OCI-LY7 (cell line): ENCODE measurements at regions not wholly inside any gene's neighbourhood (a gene's known extent, or its start where the extent isn't known, plus 50 kb on each side); places are given as distances from the start of the nearest gene placed in this dataset.

Source experiments
- BruUV-seq: library from RNA; stranded (reverse); fragments of 400-500 nt; replicated peaks from 2 replicates; lab custom pipeline; 2021; lab: Mats Ljungman, UMichigan
- CTCF ChIA-PET: fragments of 300-600 bp; sonication (Branson Sonifier 250); formaldehyde crosslinking; loops from one replicate; lab custom pipeline; 2022; ENCODE audit warnings: antibody characterized with exemption; ENCODE audit not compliant: unreplicated experiment; lab: Charles Lee
- POLR2A ChIA-PET: fragments of 300-600 bp; sonication (Branson Sonifier 250); formaldehyde crosslinking; loops from one replicate; lab custom pipeline; 2022; ENCODE audit warnings: antibody characterized with exemption; lab: Charles Lee
- DNase-seq: peaks from one replicate; pipeline ENCODE4 v3.0.0-alpha.2; 2015; ENCODE audit warnings: low spot score
- H2AFZ ChIP-seq: fragments of 200-600 bp; sonication (generic), shearing (Covaris generic); 2 replicates; pipeline ENCODE4 v1.6.1; 2014; ENCODE audit warnings: mild to moderate bottlenecking, antibody characterized with exemption, low read length, moderate library complexity
- H3K27ac ChIP-seq: fragments of 200-600 bp; sonication (generic); 2 replicates; pipeline ENCODE4 v1.5.1; 2014; ENCODE audit warnings: mixed run types, low read depth, mild to moderate bottlenecking, moderate library complexity, low read length, inconsistent platforms; ENCODE audit not compliant: poor library complexity, severe bottlenecking
- H3K36me3 ChIP-seq: fragments of 200-600 bp; sonication (generic); 2 replicates; pipeline ENCODE4 v1.6.1; 2014; ENCODE audit warnings: mild to moderate bottlenecking, antibody characterized with exemption, low read length, moderate library complexity, mixed read lengths; ENCODE audit not compliant: insufficient read depth
- H3K4me1 ChIP-seq: fragments of 200-600 bp; sonication (generic); 2 replicates; pipeline ENCODE4 v1.5.1; 2014; ENCODE audit warnings: mild to moderate bottlenecking, low read length; ENCODE audit not compliant: insufficient read depth, poor library complexity, severe bottlenecking
- H3K4me2 ChIP-seq: fragments of 200-600 bp; sonication (generic); 2 replicates; pipeline ENCODE4 v1.6.1; 2014; ENCODE audit warnings: mild to moderate bottlenecking, low read length
- H3K4me3 ChIP-seq: fragments of 200-600 bp; sonication (generic); 2 replicates; pipeline ENCODE4 v1.5.1; 2014; ENCODE audit warnings: mild to moderate bottlenecking, low read depth, low read length; ENCODE audit not compliant: poor library complexity, severe bottlenecking
- H3K79me2 ChIP-seq: fragments of 200-600 bp; sonication (generic); 2 replicates; pipeline ENCODE4 v1.6.1; 2016; ENCODE audit warnings: low read depth, mild to moderate bottlenecking, low read length, moderate library complexity, mixed read lengths; ENCODE audit not compliant: insufficient read depth
- H3K9me2 ChIP-seq: fragments of 200-600 bp; sonication (generic); 2 replicates; pipeline ENCODE4 v1.6.1; 2016; ENCODE audit warnings: mild to moderate bottlenecking, low read length, mixed read lengths; ENCODE audit not compliant: insufficient read depth
- H3K9me3 ChIP-seq: fragments of 200-600 bp; sonication (generic); 2 replicates; pipeline ENCODE4 v1.6.1; 2014; ENCODE audit warnings: mild to moderate bottlenecking, mixed run types, low read length, mixed read lengths
- H4K20me1 ChIP-seq: fragments of 200-600 bp; sonication (generic); 2 replicates; pipeline ENCODE4 v1.6.1; 2014; ENCODE audit warnings: mild to moderate bottlenecking, antibody characterized with exemption, low read length, moderate library complexity, mixed read lengths; ENCODE audit not compliant: insufficient read depth
- EZH2phosphoT487 ChIP-seq: fragments of 200-600 bp; sonication (generic); IDR thresholded peaks from 2 replicates; pipeline ENCODE4 v1.6.1; 2018; ENCODE audit warnings: low read depth, borderline replicate concordance, mild to moderate bottlenecking, mixed run types, antibody characterized with exemption, low read length, moderate library complexity, mixed read lengths
- intact Hi-C: fragments of 100-400 bp; cut with micrococcal nuclease; formaldehyde crosslinking; loops from one replicate; pipeline ENCODE4 v1.10.0; 2022; ENCODE audit not compliant: unreplicated experiment
- TF ChIP-seq, protein P1 (sequence below): fragments of 200-600 bp; sonication (generic); conservative IDR thresholded peaks from 2 replicates; pipeline ENCODE4 v1.5.1; 2014; ENCODE audit warnings: mild to moderate bottlenecking, antibody characterized with exemption, low read length, moderate library complexity, mixed read lengths

DNA sequence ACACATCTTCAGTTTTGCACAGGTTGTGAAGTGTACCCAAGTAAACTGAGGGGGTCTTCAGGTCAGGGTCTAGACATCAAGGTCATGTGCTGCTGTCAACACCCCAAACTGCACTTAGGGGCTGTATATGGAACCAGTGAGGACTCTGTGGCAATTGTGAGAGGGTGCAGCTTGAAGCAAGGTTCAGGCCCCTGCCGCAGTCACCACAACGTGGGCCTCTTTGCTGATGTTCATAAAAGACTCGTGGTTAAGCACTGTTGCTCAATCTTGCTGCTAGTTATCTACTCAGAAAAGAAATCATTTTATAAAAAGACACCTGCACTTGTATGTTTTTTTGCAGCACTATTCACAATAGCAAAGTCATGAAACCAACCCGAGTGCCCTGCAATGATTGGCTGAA is 907.4 kb downstream of the UQCRFS1 start:
- H3K9me2 ChIP-seq: no peaks in the 10 kb centered on the region
- no peak for TF ChIP-seq EZH2phosphoT487
- TF ChIP-seq, protein P1, sequence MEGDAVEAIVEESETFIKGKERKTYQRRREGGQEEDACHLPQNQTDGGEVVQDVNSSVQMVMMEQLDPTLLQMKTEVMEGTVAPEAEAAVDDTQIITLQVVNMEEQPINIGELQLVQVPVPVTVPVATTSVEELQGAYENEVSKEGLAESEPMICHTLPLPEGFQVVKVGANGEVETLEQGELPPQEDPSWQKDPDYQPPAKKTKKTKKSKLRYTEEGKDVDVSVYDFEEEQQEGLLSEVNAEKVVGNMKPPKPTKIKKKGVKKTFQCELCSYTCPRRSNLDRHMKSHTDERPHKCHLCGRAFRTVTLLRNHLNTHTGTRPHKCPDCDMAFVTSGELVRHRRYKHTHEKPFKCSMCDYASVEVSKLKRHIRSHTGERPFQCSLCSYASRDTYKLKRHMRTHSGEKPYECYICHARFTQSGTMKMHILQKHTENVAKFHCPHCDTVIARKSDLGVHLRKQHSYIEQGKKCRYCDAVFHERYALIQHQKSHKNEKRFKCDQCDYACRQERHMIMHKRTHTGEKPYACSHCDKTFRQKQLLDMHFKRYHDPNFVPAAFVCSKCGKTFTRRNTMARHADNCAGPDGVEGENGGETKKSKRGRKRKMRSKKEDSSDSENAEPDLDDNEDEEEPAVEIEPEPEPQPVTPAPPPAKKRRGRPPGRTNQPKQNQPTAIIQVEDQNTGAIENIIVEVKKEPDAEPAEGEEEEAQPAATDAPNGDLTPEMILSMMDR: no peak
- no peak for DNase-seq
- H3K4me2 ChIP-seq: no peak overlapping the region
- H2AFZ ChIP-seq: no peak overlapping the region
- H3K79me2 ChIP-seq: no peaks in the 10 kb centered on the region
- POLR2A ChIA-PET: interaction anchor here (1.8 kb wide), 1 partner anchor 10 kb away, joined by 3 read pairs; no protein-coding TSS in a partner anchor
- intact Hi-C loops: no loop called here
- H3K36me3 ChIP-seq: no peaks in the 10 kb centered on the region
- no peaks in the 10 kb centered on the region for H3K4me1 ChIP-seq
- no peaks in the 10 kb centered on the region for H3K9me3 ChIP-seq
- BruUV-seq: no TSS peak
- CTCF ChIA-PET: no interaction called here
- H3K4me3 ChIP-seq: no peak overlapping the region
- no peak overlapping the region for H3K27ac ChIP-seq
- H4K20me1 ChIP-seq: no peaks in the 10 kb centered on the region

DNA sequence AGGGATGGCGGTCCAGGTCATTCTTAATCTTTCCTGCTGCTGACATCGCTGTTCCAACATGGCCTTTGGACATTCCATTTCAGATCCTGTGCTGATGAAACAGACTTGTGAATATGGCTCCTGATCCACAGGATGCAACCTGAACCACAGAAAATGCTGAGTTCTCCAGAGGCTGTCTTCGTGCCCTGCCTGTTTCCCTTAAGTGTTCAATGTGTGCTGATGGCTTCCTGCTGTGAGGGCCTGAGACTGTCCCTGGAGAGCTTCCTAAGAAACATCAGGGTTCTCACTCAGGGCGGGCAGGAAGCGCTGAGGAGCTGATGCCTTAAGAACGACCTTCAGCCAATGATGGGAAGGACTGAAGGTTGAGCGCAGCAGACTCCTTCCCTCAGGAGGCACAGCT is 909.4 kb downstream of the UQCRFS1 start:
- H3K4me2 ChIP-seq: no peak overlapping the region
- H3K4me3 ChIP-seq: no peak overlapping the region
- H3K4me1 ChIP-seq: no peaks in the 10 kb centered on the region
- H4K20me1 ChIP-seq: no peaks in the 10 kb centered on the region
- intact Hi-C loops: no loop called here
- H3K79me2 ChIP-seq: no peaks in the 10 kb centered on the region
- H3K9me3 ChIP-seq: no peaks in the 10 kb centered on the region
- H3K9me2 ChIP-seq: no peaks in the 10 kb centered on the region
- TF ChIP-seq EZH2phosphoT487: no peak
- TF ChIP-seq, protein P1: no peak
- no peak overlapping the region for H2AFZ ChIP-seq
- DNase-seq: no peak
- ChIA-PET POLR2A (interaction anchor here (1.8 kb wide), 1 partner anchor 8 kb away, joined by 3 read pairs; no protein-coding TSS in a partner anchor), CTCF (no interaction called here)
- no TSS peak for BruUV-seq
- H3K27ac ChIP-seq: no peak overlapping the region
- H3K36me3 ChIP-seq: no peaks in the 10 kb centered on the region

GRCh38 chr19:28301961-28302360 is 911.0 kb downstream of the UQCRFS1 start:
- Histone ChIP-seq H3K79me2 (no peaks in the 10 kb centered on the region), H3K4me3 (no peak overlapping the region), H3K4me1 (no peaks in the 10 kb centered on the region), H3K27ac (no peak overlapping the region), H4K20me1 (no peaks in the 10 kb centered on the region), H3K4me2 (no peak overlapping the region), H3K9me3 (no peaks in the 10 kb centered on the region), H2AFZ (no peak overlapping the region), H3K9me2 (no peaks in the 10 kb centered on the region), H3K36me3 (no peaks in the 10 kb centered on the region)
- intact Hi-C loops: no loop called here
- BruUV-seq: no TSS peak
- ChIA-PET POLR2A (no interaction called here), CTCF (no interaction called here)
- no peak for DNase-seq
- TF ChIP-seq, protein P1: no peak
